ENCODE measurements at regions not wholly inside any gene's neighbourhood (a gene's known extent, or its start where the extent isn't known, plus 50 kb on each side); places are given as distances from the start of the nearest gene placed in this dataset.
A peak's percentile ranks its signal among the peaks of the same experiment; 100 is the strongest.
"Not testable (repeated sequence)": the region's sequence is repeated elsewhere in the genome, so short reads cannot be mapped to it uniquely, and the experiment has no call there.

GRCh38 chr14:88929656-88930436 is 105.4 kb downstream of the TTC8 start:
- no peak for DNase-seq

GRCh38 chr14:88931321-88932110 is 107.1 kb downstream of the TTC8 start:
- no peak for DNase-seq

GRCh38 chr14:88933191-88933590 is 108.7 kb downstream of the TTC8 start:
- no peak for DNase-seq

- peak; percentile 38 for DNase-seq
Observed at GRCh38 chr14:88934351-88934806, 109.9 kb downstream of the TTC8 start.

GRCh38 chr14:88935083-88935482 is 110.6 kb downstream of the TTC8 start:
- DNase-seq = no peak

GRCh38 chr14:88937706-88938105 is 113.3 kb downstream of the TTC8 start:
- no peak for DNase-seq

GRCh38 chr14:88940671-88941070 is 116.2 kb downstream of the TTC8 start:
- no peak for DNase-seq

- DNase-seq = no peak
Observed at GRCh38 chr14:88941414-88941813, 117.0 kb downstream of the TTC8 start.

GRCh38 chr14:88947646-88948598 is 123.5 kb downstream of the TTC8 start:
- no peak for DNase-seq

GRCh38 chr14:88950069-88950468 is 125.6 kb downstream of the TTC8 start:
- DNase-seq = no peak

- no peak for DNase-seq
Observed at GRCh38 chr14:88951370-88951769, 126.9 kb downstream of the TTC8 start.

- DNase-seq = no peak
Observed at GRCh38 chr14:88952901-88953300, 128.4 kb downstream of the TTC8 start.

GRCh38 chr14:88955455-88955854 is 131.0 kb downstream of the TTC8 start:
- DNase-seq = no peak

- no peak for DNase-seq
Observed at GRCh38 chr14:88960496-88960895, 136.0 kb downstream of the TTC8 start.

- DNase-seq = no peak
Observed at GRCh38 chr14:88961214-88961613, 136.8 kb downstream of the TTC8 start.

GRCh38 chr14:88962356-88962755 is 137.9 kb downstream of the TTC8 start:
- no peak for DNase-seq

- no peak for DNase-seq
Observed at GRCh38 chr14:88967299-88967698, 142.8 kb downstream of the TTC8 start.

GRCh38 chr14:88975043-88975830 is 150.8 kb downstream of the TTC8 start:
- DNase-seq = peak; percentile 21

GRCh38 chr14:88975926-88976325 is 151.5 kb downstream of the TTC8 start:
- no peak for DNase-seq

- not testable (repeated sequence) for DNase-seq
Observed at GRCh38 chr14:88980907-88981306, 156.5 kb downstream of the TTC8 start.

- DNase-seq = no peak
Observed at GRCh38 chr14:88981948-88982347, 157.5 kb downstream of the TTC8 start.

Measured in left kidney (tissue), 1 donor.